Neuronal stem cell (in vitro differentiated cells): ENCODE measurements at regions not wholly inside any gene's neighbourhood (a gene's known extent, or its start where the extent isn't known, plus 50 kb on each side); places are given as distances from the start of the nearest gene placed in this dataset.

Experiments
- DNase-seq: peaks from one replicate; pipeline ENCODE4 v3.0.0-alpha.2; 2013; ENCODE audit warnings: low spot score
- H2AFZ ChIP-seq: one replicate; pipeline ENCODE4 v1.6.1; 2013; ENCODE audit warnings: mild to moderate bottlenecking, low read length, inconsistent platforms
- H2AK5ac ChIP-seq: 2 replicates; pipeline ENCODE4 v1.6.1; 2013; ENCODE audit warnings: low read depth, mild to moderate bottlenecking, inconsistent platforms, low read length, moderate library complexity, mixed read lengths
- H2BK120ac ChIP-seq: 2 replicates; pipeline ENCODE4 v1.6.1; 2013; ENCODE audit warnings: low read depth, mild to moderate bottlenecking, inconsistent platforms, low read length, moderate library complexity, mixed read lengths
- H2BK12ac ChIP-seq: one replicate; pipeline ENCODE4 v1.6.1; 2013; ENCODE audit warnings: low read length, inconsistent platforms
- H2BK15ac ChIP-seq: 2 replicates; pipeline ENCODE4 v1.6.1; 2013; ENCODE audit warnings: mild to moderate bottlenecking, low read length, inconsistent platforms, mixed read lengths
- H2BK5ac ChIP-seq: one replicate; pipeline ENCODE4 v1.6.1; 2013; ENCODE audit warnings: inconsistent platforms, mild to moderate bottlenecking, low read length, moderate library complexity
- H3K14ac ChIP-seq: one replicate; pipeline ENCODE4 v1.6.1; 2013; ENCODE audit warnings: low read length, inconsistent platforms
- H3K18ac ChIP-seq: 2 replicates; pipeline ENCODE4 v1.6.1; 2013; ENCODE audit warnings: low read length, inconsistent platforms
- H3K23ac ChIP-seq: 2 replicates; pipeline ENCODE4 v1.6.1; 2013; ENCODE audit warnings: low read depth, mild to moderate bottlenecking, mixed read lengths, low read length, inconsistent platforms; ENCODE audit not compliant: poor library complexity
- H3K27ac ChIP-seq: replicated peaks from 3 replicates; pipeline ENCODE4 v1.5.1; 2013; ENCODE audit warnings: low read length, inconsistent platforms
- H3K27me3 ChIP-seq, 3 experiments: 2 replicates each; pipeline ENCODE4 v1.6.1; 2013; ENCODE audit warnings: low read length in 3 of 3, mild to moderate bottlenecking in 2 of 3, inconsistent platforms in 1 of 3, low read depth in 1 of 3, mixed read lengths in 1 of 3, moderate library complexity in 1 of 3; ENCODE audit not compliant: control insufficient read depth in 3 of 3, insufficient read depth in 3 of 3
- H3K36me3 ChIP-seq, 2 donors: replicated peaks in 1 of 2; 2 replicates each; pipeline ENCODE4 v1.6.1; 2013; ENCODE audit warnings: low read length in 2 of 2; ENCODE audit not compliant: control insufficient read depth in 2 of 2, insufficient read depth in 2 of 2
- H3K4ac ChIP-seq: 2 replicates; pipeline ENCODE4 v1.6.1; 2013; ENCODE audit warnings: inconsistent platforms, mild to moderate bottlenecking, low read length, moderate library complexity
- H3K4me1 ChIP-seq, 2 donors: 1 replicate in 1 of 2; 2 replicates in 1 of 2; pipeline ENCODE4 v1.6.1; 2013; ENCODE audit warnings: low read length in 2 of 2, low read depth in 1 of 2; ENCODE audit not compliant: control insufficient read depth in 2 of 2, insufficient read depth in 1 of 2
- H3K4me2 ChIP-seq: one replicate; pipeline ENCODE4 v1.6.1; 2013; ENCODE audit warnings: mild to moderate bottlenecking, low read length, inconsistent platforms; ENCODE audit not compliant: insufficient read depth, poor library complexity, severe bottlenecking
- H3K4me3 ChIP-seq, 2 donors: 2 replicates each; pipeline ENCODE4 v1.5.1; 2013; ENCODE audit warnings: low read length in 2 of 2, mild to moderate bottlenecking in 2 of 2, inconsistent platforms in 1 of 2, moderate library complexity in 1 of 2
- H3K79me1 ChIP-seq: one replicate; pipeline ENCODE4 v1.6.1; 2013; ENCODE audit warnings: low read depth, mild to moderate bottlenecking, inconsistent platforms, low read length, moderate library complexity
- H3K9ac ChIP-seq: one replicate; pipeline ENCODE4 v1.6.1; 2013; ENCODE audit warnings: mild to moderate bottlenecking, low read depth, low read length, inconsistent platforms; ENCODE audit not compliant: poor library complexity
- H3K9me3 ChIP-seq, 2 donors: replicated peaks in 1 of 2; 2 replicates each; pipeline versions ENCODE3 to v1.6.1; 2013; ENCODE audit warnings: low read length in 2 of 2, mild to moderate bottlenecking in 2 of 2, inconsistent platforms in 1 of 2, low read depth in 1 of 2, mixed read lengths in 1 of 2, moderate library complexity in 1 of 2; ENCODE audit not compliant: control insufficient read depth in 2 of 2, insufficient read depth in 1 of 2
- H4K8ac ChIP-seq: one replicate; pipeline ENCODE4 v1.6.1; 2013; ENCODE audit warnings: low read depth, mild to moderate bottlenecking, inconsistent platforms, low read length, moderate library complexity
- H4K91ac ChIP-seq: one replicate; pipeline ENCODE4 v1.6.1; 2013; ENCODE audit warnings: low read length, low read depth, mild to moderate bottlenecking, inconsistent platforms; ENCODE audit not compliant: poor library complexity
- WGBS, 2 donors: extraction: QIAGEN DNeasy Blood & Tissue Kit; methylation state at CpG; one replicate each; pipeline ENCODE4 v1.1.7; 2013; ENCODE audit warnings: missing lambda C conversion rate in 2 of 2, mixed read lengths in 1 of 2; ENCODE audit not compliant: insufficient read length in 2 of 2, insufficient replicate concordance in 1 of 2; ENCODE audit errors: extremely low coverage in 2 of 2; 5-methylcytosine and 5-hydroxymethylcytosine counted together

DNA sequence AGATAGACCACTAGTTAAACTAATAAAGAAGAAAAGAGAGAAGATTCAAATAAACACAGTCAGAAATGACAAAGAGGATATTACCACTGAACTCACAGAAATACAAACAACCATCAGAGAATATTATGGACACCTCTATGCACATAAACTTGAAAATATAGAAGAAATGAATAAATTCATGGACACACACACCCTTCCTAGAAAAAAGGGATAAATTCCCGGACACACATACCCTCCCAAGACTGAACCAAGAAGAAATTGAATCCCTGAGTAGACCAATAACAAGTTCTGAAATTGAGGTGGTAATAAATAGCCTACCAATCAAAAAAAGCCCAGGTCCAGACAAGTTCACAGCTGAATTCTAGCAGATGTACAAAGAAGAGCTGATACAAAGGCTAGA lies 187.9 kb downstream of the SEC23A start:
- Histone ChIP-seq H3K27me3 (no peaks in the 10 kb centered on the region), H2AK5ac (no peak overlapping the region), H3K23ac (no peak overlapping the region), H2BK12ac (no peak overlapping the region), H4K91ac (no peak overlapping the region), H3K18ac (no peak overlapping the region), H2BK120ac (no peak overlapping the region), H3K4me3 (no peak overlapping the region), H3K4me2 (no peak overlapping the region), H3K14ac (no peak overlapping the region), H3K4ac (no peak overlapping the region), H3K79me1 (no peaks in the 10 kb centered on the region), H3K36me3 (no peaks in the 10 kb centered on the region), H3K9ac (no peak overlapping the region), H2BK5ac (no peak overlapping the region), H4K8ac (no peak overlapping the region), H2BK15ac (no peak overlapping the region), H3K4me1 (no peaks in the 10 kb centered on the region), H3K27ac (no peak overlapping the region), H3K9me3 (no peaks in the 10 kb centered on the region), H2AFZ (no peak overlapping the region)
- no peak for DNase-seq
- no CpG with 5 or more reads among the region's 1 CpG for WGBS, 2 donors

DNA sequence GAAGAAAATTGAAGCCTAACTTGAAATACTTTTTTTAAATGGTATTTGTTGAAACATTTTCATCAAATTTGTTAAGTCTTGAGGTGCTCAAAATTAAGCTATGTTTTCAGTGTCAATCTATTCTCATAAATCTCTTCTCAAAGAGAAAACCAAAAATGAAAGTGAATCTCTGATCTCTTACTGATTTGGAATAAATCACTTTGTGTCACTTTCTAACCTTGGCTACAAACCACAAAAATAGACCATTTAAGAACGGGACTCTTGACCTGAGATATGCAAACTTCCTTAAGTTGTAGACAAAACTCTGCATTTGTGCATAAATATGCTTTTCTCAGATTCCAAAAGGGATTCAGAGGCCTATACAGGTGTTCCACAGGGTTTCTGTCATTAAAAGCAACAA lies 192.9 kb downstream of the SEC23A start:
- no CpG with 5 or more reads among the region's 1 CpG for WGBS, 2 donors
- Histone ChIP-seq H3K27me3 (no peaks in the 10 kb centered on the region), H3K4me1 (no peaks in the 10 kb centered on the region)

DNA sequence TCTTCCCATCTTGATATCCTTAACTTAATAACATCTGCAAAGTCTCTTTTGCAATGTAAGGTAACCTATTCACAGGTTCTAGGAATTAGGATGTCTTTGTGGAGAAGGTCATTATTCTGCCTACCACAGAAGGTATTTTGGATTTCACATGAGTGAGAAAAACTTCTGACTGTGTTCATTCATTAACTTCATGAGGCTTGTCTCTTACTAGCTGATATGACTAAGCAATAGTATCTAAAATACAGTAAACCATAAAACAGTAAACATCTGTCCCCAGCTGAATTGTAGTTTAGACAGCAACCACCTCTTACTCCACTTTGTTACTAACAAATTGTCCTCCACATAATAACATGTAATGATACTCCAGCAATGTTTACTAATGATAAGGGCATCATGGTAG lies 198.1 kb downstream of the SEC23A start:
- Histone ChIP-seq H3K18ac (no peak overlapping the region), H3K9ac (no peak overlapping the region), H2BK5ac (no peak overlapping the region), H3K4ac (no peak overlapping the region), H3K4me1 (no peaks in the 10 kb centered on the region), H2AK5ac (no peak overlapping the region), H2BK12ac (no peak overlapping the region), H3K27ac (no peak overlapping the region), H2BK15ac (no peak overlapping the region), H3K4me3 (no peak overlapping the region), H3K27me3 (no peaks in the 10 kb centered on the region), H2AFZ (no peak overlapping the region), H3K4me2 (no peak overlapping the region), H3K23ac (no peak overlapping the region), H3K36me3 (no peaks in the 10 kb centered on the region), H2BK120ac (no peak overlapping the region), H3K14ac (no peak overlapping the region), H4K91ac (no peak overlapping the region), H3K9me3 (no peaks in the 10 kb centered on the region), H4K8ac (no peak overlapping the region), H3K79me1 (no peaks in the 10 kb centered on the region)
- no peak for DNase-seq

More for the DNA sequence above, 192.9 kb downstream of the SEC23A start:
- H2BK12ac ChIP-seq: no peak overlapping the region
- H3K9me3 ChIP-seq: no peaks in the 10 kb centered on the region
- H3K14ac ChIP-seq: no peak overlapping the region
- H3K23ac ChIP-seq: no peak overlapping the region
- no peak overlapping the region for H4K8ac ChIP-seq
- H3K4me3 ChIP-seq: no peak overlapping the region
- no peak overlapping the region for H3K18ac ChIP-seq
- H3K9ac ChIP-seq: no peak overlapping the region
- no peaks in the 10 kb centered on the region for H3K79me1 ChIP-seq
- H3K4ac ChIP-seq: no peak overlapping the region
- H2AFZ ChIP-seq: no peak overlapping the region
- H2AK5ac ChIP-seq: no peak overlapping the region
- no peak overlapping the region for H2BK15ac ChIP-seq
- DNase-seq: no peak
- no peak overlapping the region for H3K4me2 ChIP-seq
- no peak overlapping the region for H2BK120ac ChIP-seq
- H3K36me3 ChIP-seq: no peaks in the 10 kb centered on the region
- H3K27ac ChIP-seq: no peak overlapping the region
- H4K91ac ChIP-seq: no peak overlapping the region
- no peak overlapping the region for H2BK5ac ChIP-seq

DNA sequence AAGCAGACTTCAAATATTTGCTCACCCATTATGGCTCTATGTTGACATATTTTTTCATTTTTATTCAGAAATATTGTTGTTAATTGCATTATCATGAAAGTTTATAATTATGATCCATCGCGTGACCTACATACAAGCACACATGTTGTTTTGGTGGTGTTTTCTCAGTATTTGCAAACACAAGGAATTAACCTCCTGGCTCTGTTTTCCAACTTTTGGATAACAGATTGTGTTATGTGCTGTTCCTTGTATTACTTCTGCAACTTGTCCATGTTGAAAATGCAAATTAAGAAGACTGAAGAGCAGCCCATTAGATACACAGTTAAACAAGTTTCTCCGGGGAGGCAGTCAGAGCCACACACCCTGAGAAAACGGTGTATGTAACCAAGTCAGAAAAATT lies 201.2 kb downstream of the SEC23A start:
- no peak overlapping the region for H3K4me2 ChIP-seq
- H4K8ac ChIP-seq: no peak overlapping the region
- no peaks in the 10 kb centered on the region for H3K79me1 ChIP-seq
- no peak overlapping the region for H3K9ac ChIP-seq
- no peak overlapping the region for H2AK5ac ChIP-seq
- H3K18ac ChIP-seq: no peak overlapping the region
- no CpG with 5 or more reads among the region's 4 CpGs for WGBS, 2 donors
- H3K27ac ChIP-seq: no peak overlapping the region
- no peak overlapping the region for H3K23ac ChIP-seq
- no peak overlapping the region for H3K4me3 ChIP-seq
- H4K91ac ChIP-seq: no peak overlapping the region
- no peak overlapping the region for H2BK15ac ChIP-seq
- H3K14ac ChIP-seq: no peak overlapping the region
- H2BK5ac ChIP-seq: no peak overlapping the region
- H3K4me1 ChIP-seq: no peaks in the 10 kb centered on the region
- no peak overlapping the region for H3K4ac ChIP-seq
- no peak overlapping the region for H2BK120ac ChIP-seq
- no peaks in the 10 kb centered on the region for H3K36me3 ChIP-seq
- no peak overlapping the region for H2AFZ ChIP-seq
- H3K27me3 ChIP-seq: no peaks in the 10 kb centered on the region
- no peaks in the 10 kb centered on the region for H3K9me3 ChIP-seq
- DNase-seq: no peak
- H2BK12ac ChIP-seq: no peak overlapping the region
